Choroid plexus epithelial cell (primary cell): ENCODE measurements at regions not wholly inside any gene's neighbourhood (a gene's known extent, or its start where the extent isn't known, plus 50 kb on each side); places are given as distances from the start of the nearest gene placed in this dataset.

Experiments
- DNase-seq: peaks from one replicate; pipeline ENCODE4 v3.0.0-alpha.2; 2010; ENCODE audit warnings: low read depth
- H3K4me3 ChIP-seq: 2 replicates; pipeline ENCODE4 v1.5.1; 2011; ENCODE audit warnings: low read depth, mild to moderate bottlenecking, control low read depth, low read length, moderate library complexity
- TF ChIP-seq, protein P1 (sequence below): conservative IDR thresholded peaks from 2 replicates; pipeline ENCODE4 v1.5.1; 2011; ENCODE audit warnings: low read depth, mild to moderate bottlenecking, control low read depth, inconsistent platforms, low read length, moderate library complexity

DNA sequence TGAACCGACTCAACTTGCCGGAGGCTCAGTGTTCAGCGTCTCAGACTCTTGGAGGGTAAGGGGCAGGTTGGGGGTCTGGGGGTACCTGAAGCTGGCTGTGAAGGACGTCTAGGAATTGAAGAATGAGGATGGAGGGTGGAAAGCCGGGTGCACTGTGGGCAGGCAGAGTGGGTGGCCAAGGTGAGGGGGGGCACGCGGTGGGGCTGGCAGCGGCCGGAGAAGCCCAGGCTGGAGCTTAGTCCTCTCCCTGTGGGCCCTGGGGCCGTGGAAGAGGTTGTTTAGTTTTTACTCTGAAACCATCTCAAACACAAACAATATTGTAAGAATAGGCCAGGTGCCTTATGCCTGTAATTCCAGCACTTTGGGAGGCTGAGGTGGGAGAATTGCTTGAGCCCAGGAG lies 83.4 kb downstream of the UNCX start:
- H3K4me3 ChIP-seq, result no peak overlapping the region
- DNase-seq, result no peak
- TF ChIP-seq, protein P1, sequence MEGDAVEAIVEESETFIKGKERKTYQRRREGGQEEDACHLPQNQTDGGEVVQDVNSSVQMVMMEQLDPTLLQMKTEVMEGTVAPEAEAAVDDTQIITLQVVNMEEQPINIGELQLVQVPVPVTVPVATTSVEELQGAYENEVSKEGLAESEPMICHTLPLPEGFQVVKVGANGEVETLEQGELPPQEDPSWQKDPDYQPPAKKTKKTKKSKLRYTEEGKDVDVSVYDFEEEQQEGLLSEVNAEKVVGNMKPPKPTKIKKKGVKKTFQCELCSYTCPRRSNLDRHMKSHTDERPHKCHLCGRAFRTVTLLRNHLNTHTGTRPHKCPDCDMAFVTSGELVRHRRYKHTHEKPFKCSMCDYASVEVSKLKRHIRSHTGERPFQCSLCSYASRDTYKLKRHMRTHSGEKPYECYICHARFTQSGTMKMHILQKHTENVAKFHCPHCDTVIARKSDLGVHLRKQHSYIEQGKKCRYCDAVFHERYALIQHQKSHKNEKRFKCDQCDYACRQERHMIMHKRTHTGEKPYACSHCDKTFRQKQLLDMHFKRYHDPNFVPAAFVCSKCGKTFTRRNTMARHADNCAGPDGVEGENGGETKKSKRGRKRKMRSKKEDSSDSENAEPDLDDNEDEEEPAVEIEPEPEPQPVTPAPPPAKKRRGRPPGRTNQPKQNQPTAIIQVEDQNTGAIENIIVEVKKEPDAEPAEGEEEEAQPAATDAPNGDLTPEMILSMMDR, result no peak

- DNase-seq, result no peak
- TF ChIP-seq, protein P1, result no peak
- H3K4me3 ChIP-seq, result no peak overlapping the region
Observed at GRCh38 chr7:1317646-1318045, 85.0 kb downstream of the UNCX start.

DNA sequence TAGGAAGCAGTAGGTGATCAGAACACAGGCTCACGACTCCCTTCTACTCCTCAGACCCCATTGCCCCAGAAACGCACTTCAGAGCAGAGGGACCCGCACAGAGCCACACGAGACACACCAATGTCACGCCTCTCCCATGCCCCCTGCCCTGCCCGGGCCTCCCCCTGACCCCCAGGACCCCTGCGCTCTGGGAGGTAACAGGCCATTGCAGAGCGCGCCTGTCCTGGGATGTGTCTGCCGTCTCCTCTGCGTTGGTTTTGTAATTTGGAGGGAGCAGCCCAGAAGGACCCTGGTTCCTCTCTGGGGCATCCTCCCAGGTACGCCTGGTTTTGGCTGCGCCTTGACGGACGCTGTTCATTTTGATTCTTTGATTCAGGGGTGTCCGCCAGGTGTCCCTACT lies 85.4 kb downstream of the UNCX start:
- no peak for DNase-seq
- H3K4me3 ChIP-seq, result no peak overlapping the region
- TF ChIP-seq, protein P1, result no peak

DNA sequence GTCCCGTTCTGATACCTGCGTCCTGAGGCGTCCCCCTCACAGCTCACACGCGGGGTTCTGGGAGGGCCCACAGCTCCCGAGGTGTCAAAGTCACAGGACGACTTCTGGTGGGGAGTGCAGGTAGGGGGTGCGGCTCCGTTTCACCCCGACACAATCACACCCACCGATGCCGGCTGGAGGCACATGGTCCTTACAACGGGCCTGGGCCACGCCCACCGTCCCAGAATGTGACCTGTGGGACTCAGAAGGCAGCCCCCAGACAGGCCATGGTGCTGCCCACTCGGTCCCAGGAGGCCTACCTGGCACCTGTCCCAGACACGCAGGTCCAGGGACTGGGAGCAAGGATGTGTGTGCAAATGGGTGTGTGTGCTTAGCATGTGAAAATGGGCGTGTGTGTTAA lies 86.0 kb downstream of the UNCX start:
- no peak for DNase-seq
- no peak overlapping the region for H3K4me3 ChIP-seq
- TF ChIP-seq, protein P1, result no peak

DNA sequence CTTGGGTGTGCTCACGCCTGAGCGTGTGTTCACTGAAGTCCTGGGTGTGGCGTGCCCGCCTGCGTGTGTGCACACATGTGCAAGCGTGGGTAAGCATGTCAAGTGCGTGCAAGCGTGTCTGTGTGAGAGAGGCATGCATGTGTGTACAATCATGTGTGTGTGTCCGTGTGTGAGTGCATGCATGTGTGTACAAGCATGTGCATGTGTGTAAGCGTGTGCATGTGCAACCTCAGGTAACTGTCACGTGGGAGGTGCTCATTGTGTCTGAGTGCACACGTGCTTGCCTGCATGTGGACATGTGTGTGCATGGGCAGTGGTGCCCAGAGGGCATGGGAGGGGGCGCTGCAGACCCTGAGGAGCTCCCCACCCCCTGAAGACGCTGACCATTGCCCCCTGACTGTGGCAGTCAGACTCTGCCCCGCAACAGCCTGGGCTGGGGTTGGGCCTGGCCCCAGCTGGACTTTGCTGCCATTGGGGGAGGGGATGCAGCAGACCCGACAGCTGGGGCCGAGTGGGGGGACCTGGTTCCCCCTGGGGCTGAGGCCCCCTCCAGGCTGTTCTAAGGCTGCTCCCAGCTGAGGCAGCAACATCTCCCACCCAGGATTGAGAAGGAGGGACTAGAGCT lies 88.1 kb downstream of the UNCX start:
- TF ChIP-seq, protein P1, result no peak
- no peak for DNase-seq
- H3K4me3 ChIP-seq, result no peak overlapping the region

GRCh38 chr7:1321411-1322239 lies 89.0 kb downstream of the UNCX start:
- DNase-seq, result no peak
- TF ChIP-seq, protein P1, result no peak
- no peak overlapping the region for H3K4me3 ChIP-seq
